Natural killer cell treated with Interleukin-12 subunit alpha and Interleukin-12 subunit beta and Interleukin-15 and Interleukin-18, amount 100 ng/mL, for 72 hours (primary cell): ENCODE measurements at regions not wholly inside any gene's neighbourhood (a gene's known extent, or its start where the extent isn't known, plus 50 kb on each side); places are given as distances from the start of the nearest gene placed in this dataset.

ENCODE experiments used
- ATAC-seq, 2 donors: fragments of 150-1000 bp; cut with Tn5 transposase in 1 of 2; sonication (Bioruptor Pico), chemical (Tn5 transposase) in 1 of 2; 2 replicates each; pipeline ENCODE4 v1.10.0; 2021
- DNase-seq: peaks from one replicate; pipeline ENCODE4 v3.0.0; 2022; ENCODE audit warnings: low spot score
- H3K27ac Mint-ChIP-seq, 2 donors: 1 replicate in 1 of 2; 2 replicates in 1 of 2; pipeline ENCODE4 v1.8.0; 2022; ENCODE audit warnings: mixed read lengths in 2 of 2, mild to moderate bottlenecking in 1 of 2, moderate library complexity in 1 of 2
- H3K27me3 Mint-ChIP-seq, 2 donors: 1 replicate in 1 of 2; 2 replicates in 1 of 2; pipeline ENCODE4 v1.8.0; 2022; ENCODE audit warnings: mixed read lengths in 2 of 2
- H3K36me3 Mint-ChIP-seq: one replicate; pipeline ENCODE4 v1.8.0; 2022; ENCODE audit warnings: mixed read lengths
- H3K4me1 Mint-ChIP-seq, 2 donors: 1 replicate in 1 of 2; 2 replicates in 1 of 2; pipeline ENCODE4 v1.8.0; 2022; ENCODE audit warnings: low read depth in 2 of 2, mixed read lengths in 2 of 2, mild to moderate bottlenecking in 1 of 2
- H3K4me3 Mint-ChIP-seq: one replicate; pipeline ENCODE4 v1.8.0; 2022; ENCODE audit warnings: mixed read lengths
- H3K9me3 Mint-ChIP-seq: 2 replicates; pipeline ENCODE4 v1.8.0; 2022; ENCODE audit warnings: mixed read lengths

- peaks cover 11 to 12% of the 10 kb centered on the region in 2 donors for H3K4me1 Mint-ChIP-seq
- ATAC-seq, result no peak
- no peak overlapping the region for H3K4me3 Mint-ChIP-seq
- no peak for DNase-seq
- H3K36me3 Mint-ChIP-seq, result peaks cover 4% of the 10 kb centered on the region
- no peaks in the 10 kb centered on the region for H3K9me3 Mint-ChIP-seq
- no peak overlapping the region for H3K27ac Mint-ChIP-seq
- peaks cover 23 to 31% of the 10 kb centered on the region in 2 donors for H3K27me3 Mint-ChIP-seq
These were observed 229.5 kb upstream of the MEX3C start for GRCh38 chr18:51426996-51427395.

- H3K4me3 Mint-ChIP-seq, result no peak overlapping the region
- no peak for ATAC-seq
These were observed 232.2 kb upstream of the MEX3C start for GRCh38 chr18:51429644-51430043.

GRCh38 chr18:51430538-51430937, 233.1 kb upstream of the MEX3C start:
- Mint-ChIP-seq H3K4me1 (peaks cover 5% of the 10 kb centered on the region in 2 donors), H3K27me3 (peaks cover 25 to 35% of the 10 kb centered on the region in 2 donors), H3K4me3 (no peak overlapping the region), H3K9me3 (no peaks in the 10 kb centered on the region), H3K36me3 (no peaks in the 10 kb centered on the region), H3K27ac (no peak overlapping the region)
- no peak for DNase-seq
- ATAC-seq, result no peak

More at GRCh38 chr18:51429644-51430043, 232.2 kb upstream of the MEX3C start:
- Mint-ChIP-seq H3K27me3 (peaks cover 29 to 41% of the 10 kb centered on the region in 2 donors), H3K27ac (no peak overlapping the region), H3K4me1 (peaks cover 11 to 12% of the 10 kb centered on the region in 2 donors), H3K9me3 (no peaks in the 10 kb centered on the region), H3K36me3 (peaks cover 4% of the 10 kb centered on the region)
- DNase-seq, result no peak

GRCh38 chr18:51433296-51433695, 235.8 kb upstream of the MEX3C start:
- peaks cover 26 to 59% of the 10 kb centered on the region in 2 donors for H3K27me3 Mint-ChIP-seq
- peaks cover 13 to 14% of the 10 kb centered on the region in 2 donors for H3K4me1 Mint-ChIP-seq
- no peaks in the 10 kb centered on the region for H3K36me3 Mint-ChIP-seq
- ATAC-seq, result no peak
- no peak overlapping the region for H3K27ac Mint-ChIP-seq
- no peak overlapping the region for H3K4me3 Mint-ChIP-seq
- H3K9me3 Mint-ChIP-seq, result no peaks in the 10 kb centered on the region
- no peak for DNase-seq

GRCh38 chr18:51433881-51434280, 236.4 kb upstream of the MEX3C start:
- ATAC-seq (no peak), DNase-seq (no peak)

GRCh38 chr18:51437280-51438271, 240.1 kb upstream of the MEX3C start:
- Mint-ChIP-seq H3K27ac (no peak overlapping the region), H3K36me3 (no peaks in the 10 kb centered on the region), H3K4me3 (peak overlapping the region; percentile 18), H3K4me1 (peaks cover 13 to 14% of the 10 kb centered on the region in 2 donors), H3K27me3 (peaks cover 30 to 53% of the 10 kb centered on the region in 2 donors), H3K9me3 (no peaks in the 10 kb centered on the region)
- no peak for DNase-seq
- no peak for ATAC-seq

More at GRCh38 chr18:51433881-51434280, 236.4 kb upstream of the MEX3C start:
- Mint-ChIP-seq H3K27me3 (peaks cover 29 to 57% of the 10 kb centered on the region in 2 donors), H3K9me3 (no peaks in the 10 kb centered on the region), H3K36me3 (no peaks in the 10 kb centered on the region), H3K4me3 (no peak overlapping the region), H3K27ac (no peak overlapping the region), H3K4me1 (peaks cover 13 to 14% of the 10 kb centered on the region in 2 donors)

- no peak overlapping the region for H3K27ac Mint-ChIP-seq
- DNase-seq (no peak), ATAC-seq (no peak)
- no peaks in the 10 kb centered on the region for H3K9me3 Mint-ChIP-seq
- peaks cover 13 to 14% of the 10 kb centered on the region in 2 donors for H3K4me1 Mint-ChIP-seq
- H3K27me3 Mint-ChIP-seq, result peaks cover 37 to 62% of the 10 kb centered on the region in 2 donors
- no peaks in the 10 kb centered on the region for H3K36me3 Mint-ChIP-seq
- H3K4me3 Mint-ChIP-seq, result no peak overlapping the region
These were observed 241.4 kb upstream of the MEX3C start for GRCh38 chr18:51438797-51439350.

- no peaks in the 10 kb centered on the region for H3K36me3 Mint-ChIP-seq
- H3K4me1 Mint-ChIP-seq, result peaks cover 9 to 10% of the 10 kb centered on the region in 2 donors
- H3K4me3 Mint-ChIP-seq, result no peak overlapping the region
- H3K27ac Mint-ChIP-seq, result no peak overlapping the region
- H3K9me3 Mint-ChIP-seq, result no peaks in the 10 kb centered on the region
- peaks cover 36 to 62% of the 10 kb centered on the region in 2 donors for H3K27me3 Mint-ChIP-seq
- no peak for DNase-seq
- no peak for ATAC-seq
These were observed 244.5 kb upstream of the MEX3C start for GRCh38 chr18:51442012-51442411.

- ATAC-seq (no peak), DNase-seq (no peak)
- Mint-ChIP-seq H3K4me1 (no peaks in the 10 kb centered on the region), H3K27ac (no peak overlapping the region), H3K27me3 (peaks cover 31 to 49% of the 10 kb centered on the region in 2 donors), H3K9me3 (no peaks in the 10 kb centered on the region), H3K4me3 (no peak overlapping the region), H3K36me3 (no peaks in the 10 kb centered on the region)
These were observed 249.2 kb upstream of the MEX3C start for GRCh38 chr18:51446571-51447210.

- H3K27ac Mint-ChIP-seq, result no peak overlapping the region
- H3K9me3 Mint-ChIP-seq, result no peaks in the 10 kb centered on the region
- H3K4me1 Mint-ChIP-seq, result no peaks in the 10 kb centered on the region
- peak; percentile 43 to 48 for ATAC-seq
- no peak overlapping the region for H3K4me3 Mint-ChIP-seq
- H3K27me3 Mint-ChIP-seq, result peaks cover 27 to 45% of the 10 kb centered on the region in 2 donors
- no peak for DNase-seq
- H3K36me3 Mint-ChIP-seq, result no peaks in the 10 kb centered on the region
These were observed 250.2 kb upstream of the MEX3C start for GRCh38 chr18:51447351-51448342.

- Mint-ChIP-seq H3K27me3 (peaks cover 17 to 35% of the 10 kb centered on the region in 2 donors), H3K36me3 (no peaks in the 10 kb centered on the region), H3K27ac (no peak overlapping the region), H3K4me3 (no peak overlapping the region), H3K9me3 (no peaks in the 10 kb centered on the region), H3K4me1 (no peaks in the 10 kb centered on the region)
- no peak for DNase-seq
- ATAC-seq, result no peak
These were observed 251.5 kb upstream of the MEX3C start for GRCh38 chr18:51448949-51449348.

- Mint-ChIP-seq H3K4me3 (no peak overlapping the region), H3K4me1 (no peaks in the 10 kb centered on the region), H3K9me3 (no peaks in the 10 kb centered on the region), H3K27ac (no peak overlapping the region), H3K36me3 (no peaks in the 10 kb centered on the region), H3K27me3 (peaks cover 18 to 21% of the 10 kb centered on the region in 2 donors)
- ATAC-seq, result no peak
- DNase-seq, result no peak
These were observed 256.1 kb upstream of the MEX3C start for GRCh38 chr18:51453594-51453993.

- DNase-seq, result no peak
- no peak overlapping the region for H3K4me3 Mint-ChIP-seq
- ATAC-seq, result no peak
- peaks cover 17 to 25% of the 10 kb centered on the region in 2 donors for H3K27me3 Mint-ChIP-seq
- H3K36me3 Mint-ChIP-seq, result no peaks in the 10 kb centered on the region
- no peak overlapping the region for H3K27ac Mint-ChIP-seq
- H3K9me3 Mint-ChIP-seq, result no peaks in the 10 kb centered on the region
- H3K4me1 Mint-ChIP-seq, result no peaks in the 10 kb centered on the region
These were observed 261.4 kb upstream of the MEX3C start for GRCh38 chr18:51458861-51459260.
